DMS 273 (cell line): ENCODE measurements at regions not wholly inside any gene's neighbourhood (a gene's known extent, or its start where the extent isn't known, plus 50 kb on each side); places are given as distances from the start of the nearest gene placed in this dataset.
"Not testable (repeated sequence)": the region's sequence is repeated elsewhere in the genome, so short reads cannot be mapped to it uniquely, and the experiment has no call there.

Experiments
- DNase-seq: peaks from one replicate; lab custom pipeline; 2025; ENCODE audit not compliant: unreplicated experiment; lab: John Stamatoyannopoulos, UW

- no peak for DNase-seq
Observed at GRCh38 chr6:101011186-101011585, 130.1 kb upstream of the ASCC3 start.

GRCh38 chr6:101013612-101014195 is 132.6 kb upstream of the ASCC3 start:
- no peak for DNase-seq

GRCh38 chr6:101015541-101015940 is 134.4 kb upstream of the ASCC3 start:
- DNase-seq = no peak

- no peak for DNase-seq
Observed at GRCh38 chr6:101016163-101016562, 135.0 kb upstream of the ASCC3 start.

GRCh38 chr6:101018157-101018556 is 137.0 kb upstream of the ASCC3 start:
- DNase-seq = no peak

- DNase-seq = no peak
Observed at GRCh38 chr6:101021504-101021903, 140.4 kb upstream of the ASCC3 start.

GRCh38 chr6:101042966-101043365 is 161.8 kb upstream of the ASCC3 start:
- DNase-seq = no peak

- peak; percentile 16 for DNase-seq
Observed at GRCh38 chr6:101058296-101058695, 177.2 kb upstream of the ASCC3 start.

- no peak for DNase-seq
Observed at GRCh38 chr6:101066481-101066880, 185.4 kb upstream of the ASCC3 start.

- no peak for DNase-seq
Observed at GRCh38 chr6:101069191-101069795, 188.2 kb upstream of the ASCC3 start.

GRCh38 chr6:101070044-101070608 is 189.0 kb upstream of the ASCC3 start:
- no peak for DNase-seq

- no peak for DNase-seq
Observed at GRCh38 chr6:101077344-101077743, 196.2 kb upstream of the ASCC3 start.

- DNase-seq = no peak
Observed at GRCh38 chr6:101079696-101080270, 198.7 kb upstream of the ASCC3 start.

GRCh38 chr6:101080597-101080996 is 199.5 kb upstream of the ASCC3 start:
- no peak for DNase-seq

- DNase-seq = no peak
Observed at GRCh38 chr6:101083533-101084175, 202.5 kb upstream of the ASCC3 start.

- no peak for DNase-seq
Observed at GRCh38 chr6:101085327-101085726, 204.2 kb upstream of the ASCC3 start.

GRCh38 chr6:101086473-101086872 is 205.3 kb upstream of the ASCC3 start:
- DNase-seq = no peak

- DNase-seq = no peak
Observed at GRCh38 chr6:101088594-101088993, 207.5 kb upstream of the ASCC3 start.

GRCh38 chr6:101089640-101090039 is 208.5 kb upstream of the ASCC3 start:
- no peak for DNase-seq

- no peak for DNase-seq
Observed at GRCh38 chr6:101090281-101090680, 209.2 kb upstream of the ASCC3 start.

GRCh38 chr6:101098605-101099004 is 217.5 kb upstream of the ASCC3 start:
- DNase-seq = not testable (repeated sequence)

GRCh38 chr6:101102702-101103101 is 221.6 kb upstream of the ASCC3 start:
- no peak for DNase-seq
